HG03097 (cell line): ENCODE measurements at regions not wholly inside any gene's neighbourhood (a gene's known extent, or its start where the extent isn't known, plus 50 kb on each side); places are given as distances from the start of the nearest gene placed in this dataset.
"Not testable (repeated sequence)": the region's sequence is repeated elsewhere in the genome, so short reads cannot be mapped to it uniquely, and the experiment has no call there.

Experiments used
- ATAC-seq: cut with Tn5 transposase; IDR thresholded peaks from one replicate; pipeline ENCODE4 v1.9.1; 2021; ENCODE audit not compliant: unreplicated experiment, low FRiP score

GRCh38 chr1:189331071-189331470 is 1146.6 kb downstream of the BRINP3 start:
- not testable (repeated sequence) for ATAC-seq

- no peak for ATAC-seq
Measured at GRCh38 chr1:189336115-189337100, 1141.3 kb downstream of the BRINP3 start.

DNA sequence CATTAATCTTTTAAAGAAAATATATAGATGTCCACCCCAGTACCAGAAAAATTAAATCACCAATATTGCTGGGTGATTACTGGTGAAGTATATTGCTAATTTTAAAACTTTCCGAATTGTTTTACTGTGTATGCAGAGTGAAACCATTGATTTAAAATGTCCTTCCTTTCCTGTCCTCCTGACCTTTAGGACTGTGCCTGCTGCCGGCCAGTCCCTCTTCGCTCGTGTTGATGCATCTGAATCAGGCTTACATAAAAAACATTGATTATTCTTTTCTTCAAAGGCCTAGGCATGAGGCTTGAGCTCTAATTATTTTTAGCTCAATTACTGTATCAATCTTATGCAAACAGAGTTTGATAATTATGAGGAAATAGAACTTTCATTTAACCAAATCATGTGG is 1128.1 kb downstream of the BRINP3 start:
- ATAC-seq, result no peak

- ATAC-seq, result no peak
Measured at GRCh38 chr1:189350983-189351616, 1126.6 kb downstream of the BRINP3 start.

DNA sequence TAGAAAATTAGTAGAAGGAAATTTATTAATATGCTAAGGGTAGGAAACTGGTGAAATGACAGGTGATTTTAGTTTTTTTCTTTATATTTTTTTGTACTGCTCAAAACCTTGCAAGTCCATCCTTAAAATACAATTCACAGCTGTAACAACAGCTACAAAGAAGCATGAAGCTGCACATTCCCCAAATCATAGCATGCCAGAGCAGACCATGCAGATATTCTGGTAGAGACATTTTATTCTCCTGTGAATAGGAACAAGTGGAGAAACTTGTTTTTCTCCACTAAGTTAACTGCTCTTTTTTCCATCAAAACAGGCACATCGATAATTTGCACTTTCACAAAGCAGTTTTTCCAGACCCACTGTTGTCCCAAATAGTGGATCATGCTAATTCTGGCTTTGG is 1125.7 kb downstream of the BRINP3 start:
- no peak for ATAC-seq

DNA sequence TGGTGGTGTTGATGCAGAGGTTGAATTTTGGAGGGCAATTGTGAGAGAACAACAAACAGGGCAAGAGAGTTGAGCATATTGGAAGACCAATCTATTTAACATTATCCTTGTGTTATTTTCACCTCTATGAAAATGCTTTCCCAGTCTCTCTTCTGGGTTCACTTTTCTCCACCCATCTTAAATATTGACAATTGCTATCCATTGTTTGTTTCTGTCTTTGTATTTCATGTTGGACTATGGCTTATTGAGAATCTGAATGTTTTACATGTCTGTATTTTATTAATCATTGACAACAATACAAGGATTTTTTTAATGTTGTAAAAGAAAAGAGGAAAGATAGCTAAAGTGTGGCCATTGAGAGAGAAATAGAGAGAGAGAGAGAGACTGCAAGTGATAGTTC is 1121.5 kb downstream of the BRINP3 start:
- ATAC-seq, result no peak

DNA sequence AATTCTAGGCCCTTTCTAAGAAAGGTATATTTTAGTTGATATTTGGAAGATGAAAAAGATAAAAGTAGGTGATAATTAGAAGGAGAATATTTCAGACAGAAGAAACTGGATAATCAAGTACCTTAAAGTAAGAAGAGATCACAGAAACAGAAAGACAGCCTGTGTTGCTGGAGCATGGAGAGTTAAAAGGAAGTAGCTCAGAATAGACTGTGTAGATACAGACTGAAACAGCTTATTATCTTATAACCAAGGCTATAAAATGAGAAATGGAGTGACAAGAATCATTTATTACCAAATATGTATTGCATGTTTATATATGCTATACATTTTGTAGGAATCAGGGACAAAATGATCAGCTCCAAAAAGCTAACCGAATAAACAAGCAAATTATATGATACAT is 1120.3 kb downstream of the BRINP3 start:
- ATAC-seq, result no peak

- no peak for ATAC-seq
Measured at GRCh38 chr1:189369612-189370011, 1108.1 kb downstream of the BRINP3 start.

GRCh38 chr1:189374816-189375215 is 1102.8 kb downstream of the BRINP3 start:
- no peak for ATAC-seq

DNA sequence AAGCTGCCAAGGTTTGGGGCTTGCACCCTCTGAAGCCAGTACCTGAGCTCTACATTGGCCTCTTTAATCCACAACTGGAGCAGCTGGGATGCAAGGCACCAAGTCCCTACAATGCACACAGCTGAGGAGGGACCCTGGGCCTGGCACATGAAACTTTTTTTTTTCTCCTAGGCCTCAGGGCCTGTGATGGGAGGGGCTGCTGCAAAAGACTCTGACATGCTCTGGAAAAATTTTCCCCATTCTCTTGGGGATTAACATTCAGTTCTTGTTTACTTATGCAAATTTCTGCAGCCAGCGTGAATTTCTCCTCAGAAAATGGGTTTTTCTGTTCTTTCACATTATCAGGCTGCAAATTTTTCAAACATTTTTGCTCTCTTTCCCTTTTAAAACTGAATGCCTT is 1072.2 kb downstream of the BRINP3 start:
- no peak for ATAC-seq

DNA sequence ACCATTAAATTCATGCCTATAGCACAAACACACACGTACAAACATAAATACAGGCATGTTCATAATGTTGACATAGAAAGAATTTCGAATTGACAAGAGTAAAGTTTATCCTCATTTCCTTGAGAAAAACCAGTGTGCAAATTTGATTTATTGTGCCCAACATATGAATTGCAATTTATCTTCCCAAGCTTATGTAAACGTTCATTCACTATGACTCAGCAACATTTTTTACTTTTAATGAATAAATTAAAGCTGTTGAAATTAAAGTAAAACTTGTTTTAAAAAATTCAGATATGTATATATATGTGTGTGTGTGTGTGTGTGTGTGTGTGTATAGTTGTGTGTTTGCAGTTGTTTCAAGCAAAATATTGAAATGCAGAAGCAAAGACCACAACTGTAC is 1067.9 kb downstream of the BRINP3 start:
- no peak for ATAC-seq

- ATAC-seq, result no peak
Measured at GRCh38 chr1:189424746-189425331, 1052.8 kb downstream of the BRINP3 start.

DNA sequence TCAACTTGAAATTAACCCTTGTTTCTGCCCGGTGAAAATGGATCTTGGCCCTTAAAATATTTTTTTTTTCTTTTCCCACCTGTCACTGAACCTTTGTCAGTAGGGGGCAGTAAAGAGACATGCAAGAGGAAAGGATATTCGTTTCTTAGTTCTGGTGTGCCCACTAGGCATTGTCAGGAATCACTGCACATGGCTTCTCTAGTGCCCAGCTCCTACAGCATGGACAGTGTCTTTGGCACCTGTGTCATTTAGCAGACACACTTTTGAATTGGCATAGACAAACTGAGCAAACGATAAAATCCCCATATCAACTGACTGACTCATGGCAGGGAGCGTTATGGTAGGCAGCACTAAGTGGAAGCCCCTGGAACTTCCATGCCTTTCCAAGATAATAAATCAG is 1048.1 kb downstream of the BRINP3 start:
- ATAC-seq, result no peak

DNA sequence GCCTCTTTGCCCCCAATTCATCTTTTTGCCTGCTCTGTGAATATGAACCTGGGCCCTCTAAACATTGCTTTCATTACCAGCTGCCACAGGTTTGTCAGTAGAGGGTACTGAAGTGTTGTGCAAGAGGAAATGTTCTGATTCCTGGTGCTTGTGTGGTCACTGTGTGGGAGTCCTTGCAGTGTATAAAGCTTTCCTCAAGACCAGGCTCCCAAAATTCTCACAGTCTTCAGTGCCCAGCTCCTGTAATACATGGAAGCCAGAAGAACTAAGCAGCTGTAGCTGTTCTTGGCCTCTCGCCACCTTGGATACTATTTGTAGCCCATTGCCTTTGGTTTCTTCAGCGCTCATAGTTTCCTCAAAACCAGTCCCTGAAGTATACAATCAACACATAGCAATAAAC is 1046.2 kb downstream of the BRINP3 start:
- ATAC-seq, result no peak

GRCh38 chr1:189432753-189433152 is 1044.9 kb downstream of the BRINP3 start:
- no peak for ATAC-seq

- ATAC-seq, result no peak
Measured at GRCh38 chr1:189434461-189434860, 1043.2 kb downstream of the BRINP3 start.

GRCh38 chr1:189435398-189435797 is 1042.3 kb downstream of the BRINP3 start:
- no peak for ATAC-seq

GRCh38 chr1:189438808-189439207 is 1038.9 kb downstream of the BRINP3 start:
- no peak for ATAC-seq

DNA sequence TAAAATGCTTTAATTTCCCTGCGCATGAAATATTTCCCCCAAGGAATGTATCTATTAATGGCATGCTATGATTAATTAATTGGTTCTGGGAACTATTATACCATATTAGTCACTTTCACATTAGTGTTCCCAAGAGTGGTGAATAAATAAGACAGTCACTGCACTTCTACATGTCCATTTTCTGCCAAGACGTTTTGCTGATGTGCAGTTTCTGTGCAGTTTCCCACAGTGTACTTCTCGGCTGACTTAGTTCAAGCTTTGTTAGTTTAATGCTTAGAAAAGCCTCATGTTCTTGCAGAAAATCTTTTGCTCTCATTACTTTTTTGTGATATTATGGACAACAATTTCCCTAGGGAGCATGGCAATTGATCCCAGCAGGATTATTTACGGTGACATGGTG is 1014.5 kb downstream of the BRINP3 start:
- no peak for ATAC-seq

DNA sequence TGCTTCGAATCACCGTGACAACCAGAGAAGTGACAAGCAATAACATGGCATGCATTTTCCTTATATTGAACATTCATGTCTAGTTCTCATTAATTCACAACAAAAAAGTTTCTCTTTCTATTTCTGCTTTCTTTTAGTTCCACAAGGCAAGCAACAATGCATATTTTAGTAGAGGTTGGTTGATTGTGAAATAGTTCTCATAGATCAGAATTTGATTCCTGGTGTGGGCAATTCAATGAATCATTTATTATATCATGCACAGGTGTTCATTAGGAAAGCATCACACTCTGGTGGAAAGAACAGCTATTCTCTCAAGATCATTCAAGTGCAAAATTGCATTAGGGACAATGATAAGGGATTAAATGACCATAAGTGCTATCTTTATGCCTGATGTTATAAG is 980.9 kb downstream of the BRINP3 start:
- no peak for ATAC-seq

- ATAC-seq, result no peak
Measured at GRCh38 chr1:189499736-189500135, 977.9 kb downstream of the BRINP3 start.

- no peak for ATAC-seq
Measured at GRCh38 chr1:189500778-189501177, 976.9 kb downstream of the BRINP3 start.
